HEK293 (cell line): ENCODE measurements at regions not wholly inside any gene's neighbourhood (a gene's known extent, or its start where the extent isn't known, plus 50 kb on each side); places are given as distances from the start of the nearest gene placed in this dataset.
"Not testable (repeated sequence)": the region's sequence is repeated elsewhere in the genome, so short reads cannot be mapped to it uniquely, and the experiment has no call there.

Experiments
- CTCF ChIA-PET: fragments of 350-600 bp; formaldehyde crosslinking; extraction: SDS; loops from one replicate; lab custom pipeline; 2021; ENCODE audit warnings: antibody characterized with exemption; lab: Yijun Ruan, JAX
- POLR2A ChIA-PET: fragments of 300-600 bp; formaldehyde crosslinking; extraction: SDS; loops from one replicate; lab custom pipeline; 2020; ENCODE audit warnings: antibody characterized with exemption, inconsistent platforms; lab: Yijun Ruan, JAX
- H3K27ac ChIP-seq: fragments of 200-500 bp; sonication (Bioruptor generic); 2 replicates; pipeline ENCODE4 v1.5.1; 2014; ENCODE audit warnings: low read depth, low read length, control low read depth, inconsistent platforms; ENCODE audit errors: extremely low read depth
- H3K36me3 ChIP-seq, 2 experiments: fragments of 200-500 bp in 1 of 2; sonication (Bioruptor generic) in 1 of 2; 1 replicate in 1 of 2; 2 replicates in 1 of 2; pipeline ENCODE4 v1.5.1; 2014 to 2017; ENCODE audit warnings: inconsistent platforms in 2 of 2, low read length in 2 of 2; ENCODE audit not compliant: control insufficient read depth in 2 of 2, insufficient read depth in 1 of 2
- H3K4me1 ChIP-seq: fragments of 200-500 bp; sonication (Bioruptor generic); 2 replicates; pipeline ENCODE4 v1.5.1; 2014; ENCODE audit warnings: mild to moderate bottlenecking, low read length, inconsistent platforms; ENCODE audit not compliant: control insufficient read depth, insufficient read depth
- H3K4me3 ChIP-seq: 2 replicates; pipeline ENCODE4 v1.5.1; 2011; ENCODE audit warnings: low read depth, mild to moderate bottlenecking, control low read depth, low read length, moderate library complexity
- H3K9me3 ChIP-seq: fragments of 200-500 bp; sonication (Bioruptor generic); 2 replicates; pipeline ENCODE4 v1.5.1; 2014; ENCODE audit warnings: low read depth, low read length, inconsistent platforms; ENCODE audit not compliant: control insufficient read depth, insufficient read depth
- ZFP37 ChIP-seq: fragments of 450-650 bp; formaldehyde crosslinking; IDR thresholded peaks from 2 replicates; pipeline ENCODE4 v1.5.1; 2016; ENCODE audit warnings: missing biosample characterization, missing genetic modification characterization
- ZNF184 ChIP-seq: fragments of 450-650 bp; IDR thresholded peaks from 2 replicates; pipeline ENCODE4 v1.5.1; 2018; ENCODE audit warnings: missing biosample characterization, mild to moderate bottlenecking, missing genetic modification characterization
- ZNF223 ChIP-seq: fragments of 450-650 bp; formaldehyde crosslinking; IDR thresholded peaks from 2 replicates; pipeline ENCODE4 v1.5.1; 2016; ENCODE audit warnings: missing biosample characterization, missing genetic modification characterization
- ZNF266 ChIP-seq: fragments of 450-650 bp; formaldehyde crosslinking; IDR thresholded peaks from 2 replicates; pipeline ENCODE4 v1.5.1; 2016; ENCODE audit warnings: missing biosample characterization, missing genetic modification characterization, low read depth
- ZNF292 ChIP-seq: fragments of 450-650 bp; formaldehyde crosslinking; IDR thresholded peaks from 2 replicates; pipeline ENCODE4 v1.5.1; 2016; ENCODE audit warnings: low read depth, missing biosample characterization, missing genetic modification characterization, borderline replicate concordance
- ZNF394 ChIP-seq: fragments of 450-650 bp; formaldehyde crosslinking; IDR thresholded peaks from 2 replicates; pipeline ENCODE4 v1.5.1; 2016; ENCODE audit warnings: missing biosample characterization, missing genetic modification characterization, mild to moderate bottlenecking, moderate library complexity, borderline replicate concordance
- ZNF433 ChIP-seq: fragments of 450-650 bp; formaldehyde crosslinking; IDR thresholded peaks from 2 replicates; pipeline ENCODE4 v1.5.1; 2016; ENCODE audit warnings: missing biosample characterization, missing genetic modification characterization, low read depth
- ZNF692 ChIP-seq: fragments of 450-650 bp; formaldehyde crosslinking; IDR thresholded peaks from 2 replicates; pipeline ENCODE4 v1.5.1; 2016; ENCODE audit warnings: missing biosample characterization, missing genetic modification characterization
- TF ChIP-seq, protein P1 (sequence below): fragments of 450-650 bp; formaldehyde crosslinking; IDR thresholded peaks from 2 replicates; pipeline ENCODE4 v1.5.1; 2016; ENCODE audit warnings: missing biosample characterization, missing genetic modification characterization

- TF ChIP-seq ZNF433 (tag by site-specific recombination) (no peak), ZNF223 (tag by site-specific recombination) (no peak), ZNF184 (tag by site-specific recombination) (no peak), ZNF394 (tag by site-specific recombination) (no peak), ZNF292 (tag by site-specific recombination) (no peak), ZFP37 (tag by site-specific recombination) (no peak), ZNF266 (tag by site-specific recombination) (no peak), ZNF692 (tag by site-specific recombination) (no peak)
- TF ChIP-seq, protein P1, sequence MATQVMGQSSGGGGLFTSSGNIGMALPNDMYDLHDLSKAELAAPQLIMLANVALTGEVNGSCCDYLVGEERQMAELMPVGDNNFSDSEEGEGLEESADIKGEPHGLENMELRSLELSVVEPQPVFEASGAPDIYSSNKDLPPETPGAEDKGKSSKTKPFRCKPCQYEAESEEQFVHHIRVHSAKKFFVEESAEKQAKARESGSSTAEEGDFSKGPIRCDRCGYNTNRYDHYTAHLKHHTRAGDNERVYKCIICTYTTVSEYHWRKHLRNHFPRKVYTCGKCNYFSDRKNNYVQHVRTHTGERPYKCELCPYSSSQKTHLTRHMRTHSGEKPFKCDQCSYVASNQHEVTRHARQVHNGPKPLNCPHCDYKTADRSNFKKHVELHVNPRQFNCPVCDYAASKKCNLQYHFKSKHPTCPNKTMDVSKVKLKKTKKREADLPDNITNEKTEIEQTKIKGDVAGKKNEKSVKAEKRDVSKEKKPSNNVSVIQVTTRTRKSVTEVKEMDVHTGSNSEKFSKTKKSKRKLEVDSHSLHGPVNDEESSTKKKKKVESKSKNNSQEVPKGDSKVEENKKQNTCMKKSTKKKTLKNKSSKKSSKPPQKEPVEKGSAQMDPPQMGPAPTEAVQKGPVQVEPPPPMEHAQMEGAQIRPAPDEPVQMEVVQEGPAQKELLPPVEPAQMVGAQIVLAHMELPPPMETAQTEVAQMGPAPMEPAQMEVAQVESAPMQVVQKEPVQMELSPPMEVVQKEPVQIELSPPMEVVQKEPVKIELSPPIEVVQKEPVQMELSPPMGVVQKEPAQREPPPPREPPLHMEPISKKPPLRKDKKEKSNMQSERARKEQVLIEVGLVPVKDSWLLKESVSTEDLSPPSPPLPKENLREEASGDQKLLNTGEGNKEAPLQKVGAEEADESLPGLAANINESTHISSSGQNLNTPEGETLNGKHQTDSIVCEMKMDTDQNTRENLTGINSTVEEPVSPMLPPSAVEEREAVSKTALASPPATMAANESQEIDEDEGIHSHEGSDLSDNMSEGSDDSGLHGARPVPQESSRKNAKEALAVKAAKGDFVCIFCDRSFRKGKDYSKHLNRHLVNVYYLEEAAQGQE (tag by site-specific recombination) = no peak
- H3K4me1 ChIP-seq = no peaks in the 10 kb centered on the region
- no peaks in the 10 kb centered on the region for H3K9me3 ChIP-seq
- H3K36me3 ChIP-seq = no peaks in the 10 kb centered on the region
- CTCF ChIA-PET = no interaction called here
- no peak overlapping the region for H3K27ac ChIP-seq
- H3K4me3 ChIP-seq = no peak overlapping the region
- POLR2A ChIA-PET = no interaction called here
Measured at GRCh38 chr2:95761556-95761955, 169.8 kb downstream of the TRIM43 start.

DNA sequence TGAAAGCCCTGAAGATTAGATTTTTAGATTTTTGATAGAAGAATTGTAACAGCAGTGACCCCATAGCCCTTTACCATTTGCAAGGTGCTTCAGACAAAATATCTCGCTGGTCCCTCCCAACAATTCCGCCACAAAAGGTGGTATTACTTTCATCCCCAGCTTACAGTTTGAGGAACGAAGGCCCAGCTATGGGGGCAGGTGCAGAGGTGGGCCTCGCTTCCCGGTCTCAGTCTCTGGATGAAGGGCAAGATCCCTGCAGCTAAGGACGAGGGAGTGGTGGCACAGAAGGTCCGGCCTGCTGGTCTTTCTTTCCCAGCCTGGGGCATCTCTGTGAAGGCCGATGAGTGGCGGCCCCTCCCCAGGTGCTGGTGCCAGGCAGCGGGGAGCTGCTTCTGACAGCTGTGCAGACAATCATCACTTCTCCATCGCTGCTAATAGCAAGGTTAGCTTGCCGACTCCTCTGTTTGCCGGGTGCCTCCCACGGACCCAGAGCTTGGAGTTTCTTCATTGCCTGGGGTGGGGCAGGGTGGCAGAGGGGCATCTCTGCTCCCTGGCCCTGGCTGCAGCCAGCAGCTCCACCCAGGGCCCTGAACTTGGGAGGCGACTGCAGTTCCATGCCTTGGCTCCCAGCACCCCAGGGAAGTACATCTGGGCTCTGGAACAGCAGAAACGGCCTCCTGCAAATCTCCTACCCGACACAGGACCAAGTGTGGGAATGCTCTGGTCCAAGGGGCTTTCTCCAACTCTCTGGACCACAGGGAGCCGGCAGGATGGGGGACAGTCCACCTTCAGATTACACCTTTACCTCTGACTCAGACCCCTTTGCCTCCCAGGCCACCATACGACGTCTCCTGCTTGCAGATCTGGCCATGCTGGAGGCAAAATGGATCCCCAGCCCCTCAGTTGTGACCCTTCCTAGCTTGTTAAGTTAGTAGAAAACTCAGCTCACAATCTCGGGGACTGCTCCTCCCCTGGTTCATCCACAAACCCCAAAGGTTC, 170.5 kb downstream of the TRIM43 start:
- POLR2A ChIA-PET, CTCF ChIA-PET, H3K27ac ChIP-seq, H3K4me1 ChIP-seq, H3K36me3 ChIP-seq, H3K9me3 ChIP-seq, H3K4me3 ChIP-seq: not testable (repeated sequence)

DNA sequence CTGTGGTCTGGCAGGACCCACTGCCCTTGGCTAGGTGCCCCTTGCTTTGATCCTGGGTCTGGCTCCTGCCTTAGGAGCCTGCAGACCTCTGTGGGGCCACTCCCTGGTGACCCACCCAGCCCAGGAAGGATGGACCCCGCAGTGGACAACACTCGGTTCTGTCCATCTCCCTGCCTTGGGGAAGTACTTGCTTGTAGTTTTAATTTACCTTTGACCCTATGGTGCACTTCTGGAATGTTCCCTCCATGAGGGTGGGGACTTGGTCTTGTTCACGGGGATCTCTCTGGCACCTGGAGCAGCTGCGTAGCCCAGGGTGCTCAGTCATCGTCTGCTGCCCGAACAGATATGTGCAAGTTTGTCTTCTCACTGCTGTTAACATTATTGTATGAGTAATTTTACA, 171.3 kb downstream of the TRIM43 start:
- POLR2A ChIA-PET, H3K4me1 ChIP-seq, H3K27ac ChIP-seq, H3K9me3 ChIP-seq, H3K4me3 ChIP-seq, H3K36me3 ChIP-seq, CTCF ChIA-PET: not testable (repeated sequence)

- H3K9me3 ChIP-seq, CTCF ChIA-PET: not testable (repeated sequence)
Measured at GRCh38 chr2:95764966-95765365, 173.2 kb downstream of the TRIM43 start.

More at GRCh38 chr2:95764966-95765365, 173.2 kb downstream of the TRIM43 start:
- POLR2A ChIA-PET, H3K4me3 ChIP-seq, H3K36me3 ChIP-seq, H3K27ac ChIP-seq, H3K4me1 ChIP-seq: not testable (repeated sequence)
